ENCODE measurements at regions not wholly inside any gene's neighbourhood (a gene's known extent, or its start where the extent isn't known, plus 50 kb on each side); places are given as distances from the start of the nearest gene placed in this dataset.

- peak; percentile 11; the same call in 1 of the 2 replicates for TF ChIP-seq SMC3 (IDR thresholded peaks at IDR 0.05; ENCODE audit: low read depth, low read length)
Observed at GRCh38 chr12:116455540-116456329, 103.4 kb upstream of the MAP1LC3B2 start (continued).

- Histone ChIP-seq H2BK15ac (ENCODE audit: low read depth, low read length) (peak overlapping the region; percentile 97; the same call in 2 of the 3 replicates), H3K4me1 (ENCODE audit: control insufficient read depth, insufficient read depth, low read length) (peaks cover 16% of the 10 kb centered on the region), H4K8ac (ENCODE audit: low read depth in 2 of 2, low read length in 2 of 2) (peak overlapping the region; percentile 83 to 96), H3K4me2 (ENCODE audit: low read depth, low read length) (peak overlapping the region; percentile 55), H3K9ac (ENCODE audit: low read depth, low read length) (peak overlapping the region; percentile 41), H3K56ac (ENCODE audit: extremely low read depth, insufficient read depth, low read length) (peak overlapping the region; percentile 37), H3K79me1 (ENCODE audit: low read depth in 1 of 2, low read length in 2 of 2) (peaks cover 0 to 6% of the 10 kb centered on the region in 2 experiments; a peak in 1 of 4 replicates), H3K18ac (ENCODE audit: low read depth, low read length) (peak overlapping the region; percentile 86), H3K4me3 (ENCODE audit: insufficient read depth, low read depth, low read length) (no peak overlapping the region), H3K14ac (replicated peaks; ENCODE audit: low read depth, low read length) (peak overlapping the region; percentile 90), H4K20me1 (ENCODE audit: insufficient read depth, low read length) (no peaks in the 10 kb centered on the region), H3K36me3 (ENCODE audit: control insufficient read depth, insufficient read depth, low read length) (no peaks in the 10 kb centered on the region), H3K9me1 (ENCODE audit: insufficient read depth, low read length) (peaks cover 16% of the 10 kb centered on the region), H3K9me3 (ENCODE audit: control insufficient read depth, insufficient read depth, low read length) (no peaks in the 10 kb centered on the region), H2BK120ac (ENCODE audit: low read depth, low read length) (peak overlapping the region; percentile 98), H3K4ac (ENCODE audit: low read depth, low read length) (peak overlapping the region; percentile 86), H4K5ac (ENCODE audit: low read depth, low read length) (peak overlapping the region; percentile 95), H2AFZ (replicated peaks; ENCODE audit: low read length, poor library complexity) (peak overlapping the region; percentile 91), H2AK5ac (ENCODE audit: low read depth, low read length) (peak overlapping the region; percentile 52), H3K23ac (ENCODE audit: low read depth, low read length) (peak overlapping the region; percentile 94), H4K91ac (ENCODE audit: insufficient read depth, low read depth, low read length) (peak overlapping the region; percentile 91), H2BK20ac (ENCODE audit: low read depth, low read length) (peak overlapping the region; percentile 79), H2BK5ac (ENCODE audit: low read depth, low read length, poor library complexity, severe bottlenecking) (peak overlapping the region; percentile 31), H3K27ac (ENCODE audit: insufficient read depth, low read length) (peak overlapping the region; percentile 38), H3K27me3 (ENCODE audit: control insufficient read depth, insufficient read depth, low read length) (no peaks in the 10 kb centered on the region), H2AK9ac (replicated peaks; ENCODE audit: low read depth, low read length, poor library complexity) (peak overlapping the region; percentile 43)
- 47% methylated on average over 3 of the region's 15 CpGs; no CpG with 5 or more reads in 1 of the 2 experiments for WGBS, 2 experiments (ENCODE audit: extremely low coverage in 2 of 2, insufficient read length in 1 of 2)
- DNase-seq (no peak), ATAC-seq (ENCODE audit: low read depth) (no peak; the same call in 1 of the 2 replicates)
- intact Hi-C loops (cut with micrococcal nuclease) (no loop called here), in situ Hi-C loops (cut with MboI; ENCODE audit: low sequenced_read_pairs) (no loop called here), dilution Hi-C loops (cut with HindIII; ENCODE audit: low sequenced_read_pairs, unreplicated experiment) (no loop called here)
- no TSS peak for BruUV-seq (replicated peaks)
- ChIA-PET CTCF (interaction anchor here (0.6 kb wide), 1 partner anchor 10 kb away, joined by 3 read pairs; no protein-coding TSS in a partner anchor), POLR2A (ENCODE audit: unreplicated experiment) (no interaction called here)
- no peak for TF ChIP-seq RCOR1 (IDR thresholded peaks at IDR 0.05; ENCODE audit: insufficient replicate concordance, low read length)
- TF ChIP-seq MAFK (IDR thresholded peaks at IDR 0.05; ENCODE audit: low read depth, low read length) = no peak
- TF ChIP-seq CEBPB (IDR thresholded peaks at IDR 0.05; ENCODE audit: low read depth, low read length) = no peak
- TF ChIP-seq MAZ (IDR thresholded peaks at IDR 0.05; ENCODE audit: borderline replicate concordance, low read depth, low read length) = no peak
- TF ChIP-seq CHD1 (IDR thresholded peaks at IDR 0.05; ENCODE audit: low read depth, low read length) = no peak
- TF ChIP-seq NFE2L2 (IDR thresholded peaks at IDR 0.05; ENCODE audit: low read depth, low read length) = no peak
- TF ChIP-seq RAD21 (IDR thresholded peaks at IDR 0.05; ENCODE audit: low read length) = no peak
- no peak for TF ChIP-seq BHLHE40 (IDR thresholded peaks at IDR 0.05; ENCODE audit: low read depth, low read length)
- TF ChIP-seq RFX5 (IDR thresholded peaks at IDR 0.05; ENCODE audit: low read depth, low read length) = no peak
- TF ChIP-seq CTCF (conservative IDR thresholded peaks at IDR 0.05; ENCODE audit: low read depth, low read length) = no peak
- TF ChIP-seq ELK1 (IDR thresholded peaks at IDR 0.05; ENCODE audit: borderline replicate concordance, low read depth, low read length) = no peak
Observed at GRCh38 chr12:116456330-116457082, 102.7 kb upstream of the MAP1LC3B2 start.

Data from IMR-90 (cell line).